GM23338 (cell line): ENCODE measurements at regions not wholly inside any gene's neighbourhood (a gene's known extent, or its start where the extent isn't known, plus 50 kb on each side); places are given as distances from the start of the nearest gene placed in this dataset.

Experiments
- CREB1 ChIP-seq: fragments of 250-450 bp; sonication (Bioruptor Pico); IDR thresholded peaks from 2 replicates; pipeline ENCODE4 v1.5.0; 2020; ENCODE audit warnings: low read depth, mild to moderate bottlenecking, moderate library complexity
- ETS1 ChIP-seq: IDR thresholded peaks from 2 replicates; pipeline ENCODE4 v1.6.1; 2016; ENCODE audit warnings: antibody characterized with exemption
- EZH2 ChIP-seq: fragments of 200-600 bp; sonication (generic); IDR thresholded peaks from one replicate; pipeline ENCODE4 v1.8.0; 2017; ENCODE audit warnings: antibody characterized with exemption, mild to moderate bottlenecking, low read depth; ENCODE audit not compliant: unreplicated experiment
- EZH2phosphoT487 ChIP-seq: fragments of 200-600 bp; sonication (generic); IDR thresholded peaks from one replicate; pipeline ENCODE4 v1.8.1; 2018; ENCODE audit warnings: antibody characterized with exemption; ENCODE audit not compliant: unreplicated experiment
- NANOG ChIP-seq: IDR thresholded peaks from 2 replicates; pipeline ENCODE4 v1.6.1; 2016; ENCODE audit warnings: antibody characterized with exemption, borderline replicate concordance
- POLR2AphosphoS5 ChIP-seq: IDR thresholded peaks from 2 replicates; pipeline ENCODE4 v1.6.1; 2016; ENCODE audit warnings: antibody characterized with exemption, low read depth
- REST ChIP-seq: IDR thresholded peaks from one replicate; pipeline ENCODE4 v1.6.1; 2018; ENCODE audit warnings: antibody characterized with exemption; ENCODE audit not compliant: unreplicated experiment
- STAT1 ChIP-seq: IDR thresholded peaks from one replicate; pipeline ENCODE4 v1.6.1; 2016; ENCODE audit warnings: antibody characterized with exemption; ENCODE audit not compliant: unreplicated experiment
- ZNF114 ChIP-seq: fragments of 250-450 bp; sonication (Bioruptor Pico); IDR thresholded peaks from 2 replicates; pipeline ENCODE4 v1.5.0; 2020; ENCODE audit warnings: mild to moderate bottlenecking, moderate library complexity
- TF ChIP-seq, protein P1 (sequence below), 2 experiments: fragments of 200-600 bp in 1 of 2; sonication (generic) in 1 of 2; conservative IDR thresholded peaks; 2 replicates each; pipeline versions ENCODE4 v1.5.1 to v1.6.1; 2016 to 2017; ENCODE audit warnings: antibody characterized with exemption in 2 of 2, low read depth in 2 of 2, mild to moderate bottlenecking in 2 of 2, moderate library complexity in 1 of 2

DNA sequence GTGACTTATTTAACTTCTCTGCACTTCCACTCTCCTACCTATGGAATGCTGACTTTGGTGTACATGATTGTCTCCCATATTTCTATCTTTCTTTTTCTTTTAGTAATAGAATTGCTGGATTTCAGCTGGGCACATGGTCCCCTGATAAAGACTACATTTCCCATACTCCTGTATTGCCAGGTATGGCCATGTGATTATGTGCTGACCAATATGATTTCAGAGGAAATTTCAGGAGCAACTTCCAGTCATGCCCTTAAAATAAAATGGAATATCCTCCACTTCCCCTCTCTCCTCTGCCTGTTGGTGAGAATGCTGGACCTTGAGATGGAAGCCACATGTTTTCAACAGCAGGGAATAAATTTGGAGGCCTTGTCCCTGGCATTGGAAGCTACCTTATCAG, 130.7 kb upstream of the IGSF21 start:
- TF ChIP-seq POLR2AphosphoS5 (no peak), REST (no peak), EZH2 (no peak), ZNF114 (CRISPR knock-in tag) (no peak), CREB1 (CRISPR knock-in tag) (no peak), ETS1 (no peak), EZH2phosphoT487 (no peak), NANOG (no peak), STAT1 (no peak)
- TF ChIP-seq, protein P1, sequence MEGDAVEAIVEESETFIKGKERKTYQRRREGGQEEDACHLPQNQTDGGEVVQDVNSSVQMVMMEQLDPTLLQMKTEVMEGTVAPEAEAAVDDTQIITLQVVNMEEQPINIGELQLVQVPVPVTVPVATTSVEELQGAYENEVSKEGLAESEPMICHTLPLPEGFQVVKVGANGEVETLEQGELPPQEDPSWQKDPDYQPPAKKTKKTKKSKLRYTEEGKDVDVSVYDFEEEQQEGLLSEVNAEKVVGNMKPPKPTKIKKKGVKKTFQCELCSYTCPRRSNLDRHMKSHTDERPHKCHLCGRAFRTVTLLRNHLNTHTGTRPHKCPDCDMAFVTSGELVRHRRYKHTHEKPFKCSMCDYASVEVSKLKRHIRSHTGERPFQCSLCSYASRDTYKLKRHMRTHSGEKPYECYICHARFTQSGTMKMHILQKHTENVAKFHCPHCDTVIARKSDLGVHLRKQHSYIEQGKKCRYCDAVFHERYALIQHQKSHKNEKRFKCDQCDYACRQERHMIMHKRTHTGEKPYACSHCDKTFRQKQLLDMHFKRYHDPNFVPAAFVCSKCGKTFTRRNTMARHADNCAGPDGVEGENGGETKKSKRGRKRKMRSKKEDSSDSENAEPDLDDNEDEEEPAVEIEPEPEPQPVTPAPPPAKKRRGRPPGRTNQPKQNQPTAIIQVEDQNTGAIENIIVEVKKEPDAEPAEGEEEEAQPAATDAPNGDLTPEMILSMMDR (conservative IDR thresholded peaks at IDR 0.05; ENCODE audit: low read depth in 2 of 2) = no peak
